Endothelial cell of umbilical vein (primary cell): ENCODE measurements at regions not wholly inside any gene's neighbourhood (a gene's known extent, or its start where the extent isn't known, plus 50 kb on each side); places are given as distances from the start of the nearest gene placed in this dataset.
"Not testable (repeated sequence)": the region's sequence is repeated elsewhere in the genome, so short reads cannot be mapped to it uniquely, and the experiment has no call there.

Experiments
- CTCF ChIP-seq, 2 donors: IDR thresholded peaks; 1 replicate in 1 of 2; 2 replicates in 1 of 2; pipeline ENCODE4 v1.5.1; 2011; ENCODE audit warnings: low read length in 2 of 2, mild to moderate bottlenecking in 2 of 2, moderate library complexity in 2 of 2, control low read depth in 1 of 2, inconsistent platforms in 1 of 2, low read depth in 1 of 2; ENCODE audit not compliant: insufficient read depth in 1 of 2; ENCODE audit errors: extremely low read depth in 1 of 2
- EZH2 ChIP-seq: IDR thresholded peaks from 2 replicates; pipeline ENCODE4 v1.6.1; 2012; ENCODE audit warnings: borderline replicate concordance, low read depth, mild to moderate bottlenecking, moderate library complexity, low read length, inconsistent platforms; ENCODE audit not compliant: severe bottlenecking
- MYC ChIP-seq: IDR thresholded peaks from one replicate; pipeline ENCODE4 v1.6.1; 2011; ENCODE audit warnings: mild to moderate bottlenecking, low read depth, low read length
- POLR2A ChIP-seq: IDR thresholded peaks from 2 replicates; pipeline ENCODE4 v1.6.1; 2012; ENCODE audit warnings: low read depth, mild to moderate bottlenecking, control low read depth, low read length
- POLR2AphosphoS5 ChIP-seq: IDR thresholded peaks from 2 replicates; pipeline ENCODE4 v1.6.1; 2012; ENCODE audit warnings: low read depth, mild to moderate bottlenecking, control low read depth, low read length, moderate library complexity; ENCODE audit not compliant: insufficient read depth
- TF ChIP-seq, protein P1 (sequence below): IDR thresholded peaks from 2 replicates; pipeline ENCODE4 v1.6.1; 2011; ENCODE audit not compliant: insufficient read depth, insufficient read length

DNA sequence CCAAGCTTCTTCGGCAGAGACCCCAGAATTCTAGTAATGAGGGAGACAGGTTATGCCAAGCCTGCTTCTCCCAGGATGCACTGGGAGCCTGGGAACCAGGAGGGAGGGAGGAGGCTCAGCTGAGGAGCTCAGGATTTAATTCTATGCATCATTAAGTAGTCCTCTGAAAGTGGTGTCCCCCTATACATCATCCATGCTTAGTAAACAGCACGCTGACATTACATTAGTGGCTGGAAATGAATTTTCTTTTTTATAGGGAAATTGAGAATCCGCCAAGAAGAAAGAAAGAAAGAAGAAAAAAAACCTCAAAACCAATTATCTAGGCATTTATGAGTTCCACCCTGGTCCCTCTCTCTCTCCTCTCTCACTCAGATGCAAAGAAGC, 63.1 kb upstream of the PAX8 start:
- TF ChIP-seq CTCF (IDR thresholded peaks at IDR 0.05; ENCODE audit: extremely low read depth in 1 of 2, insufficient read depth in 1 of 2, low read depth in 1 of 2, low read length in 2 of 2); POLR2A; POLR2AphosphoS5; EZH2; MYC: not testable (repeated sequence)
- TF ChIP-seq, protein P1, sequence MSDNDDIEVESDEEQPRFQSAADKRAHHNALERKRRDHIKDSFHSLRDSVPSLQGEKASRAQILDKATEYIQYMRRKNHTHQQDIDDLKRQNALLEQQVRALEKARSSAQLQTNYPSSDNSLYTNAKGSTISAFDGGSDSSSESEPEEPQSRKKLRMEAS = not testable (repeated sequence)
